Mammary epithelial cell (primary cell): ENCODE measurements at regions not wholly inside any gene's neighbourhood (a gene's known extent, or its start where the extent isn't known, plus 50 kb on each side); places are given as distances from the start of the nearest gene placed in this dataset.

Source experiments
- EZH2 ChIP-seq: IDR thresholded peaks from 2 replicates; pipeline ENCODE4 v1.6.1; 2012; ENCODE audit warnings: low read length, inconsistent platforms, borderline replicate concordance
- TF ChIP-seq, protein P1 (sequence below), 2 donors: IDR thresholded peaks in 1 of 2; conservative IDR thresholded peaks in 1 of 2; 2 replicates each; pipeline ENCODE4 v1.5.1; 2011 to 2012; ENCODE audit warnings: inconsistent platforms in 2 of 2, low read length in 2 of 2, mild to moderate bottlenecking in 2 of 2, control low read depth in 1 of 2, low read depth in 1 of 2; ENCODE audit not compliant: insufficient read depth in 1 of 2; ENCODE audit errors: extremely low read depth in 1 of 2

DNA sequence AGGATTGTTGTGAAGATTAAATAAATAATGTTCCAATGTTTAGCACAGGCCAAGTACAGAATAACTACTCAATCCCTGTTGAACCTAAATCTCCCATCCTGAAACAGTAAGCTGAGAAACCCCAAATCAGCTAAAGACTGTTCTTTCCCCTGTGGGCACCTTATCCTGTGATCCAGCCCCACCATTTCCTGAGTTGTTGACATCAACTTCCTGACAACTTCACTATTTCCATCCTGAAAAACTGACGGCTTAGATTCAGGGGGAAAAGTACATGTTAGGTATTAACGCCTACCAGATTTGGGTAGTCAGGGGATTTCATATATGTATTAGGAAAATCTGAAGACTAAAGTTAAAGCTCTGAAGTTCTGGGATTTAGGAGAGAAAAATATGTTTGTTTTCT lies 51.7 kb upstream of the PALMD start:
- TF ChIP-seq, protein P1, sequence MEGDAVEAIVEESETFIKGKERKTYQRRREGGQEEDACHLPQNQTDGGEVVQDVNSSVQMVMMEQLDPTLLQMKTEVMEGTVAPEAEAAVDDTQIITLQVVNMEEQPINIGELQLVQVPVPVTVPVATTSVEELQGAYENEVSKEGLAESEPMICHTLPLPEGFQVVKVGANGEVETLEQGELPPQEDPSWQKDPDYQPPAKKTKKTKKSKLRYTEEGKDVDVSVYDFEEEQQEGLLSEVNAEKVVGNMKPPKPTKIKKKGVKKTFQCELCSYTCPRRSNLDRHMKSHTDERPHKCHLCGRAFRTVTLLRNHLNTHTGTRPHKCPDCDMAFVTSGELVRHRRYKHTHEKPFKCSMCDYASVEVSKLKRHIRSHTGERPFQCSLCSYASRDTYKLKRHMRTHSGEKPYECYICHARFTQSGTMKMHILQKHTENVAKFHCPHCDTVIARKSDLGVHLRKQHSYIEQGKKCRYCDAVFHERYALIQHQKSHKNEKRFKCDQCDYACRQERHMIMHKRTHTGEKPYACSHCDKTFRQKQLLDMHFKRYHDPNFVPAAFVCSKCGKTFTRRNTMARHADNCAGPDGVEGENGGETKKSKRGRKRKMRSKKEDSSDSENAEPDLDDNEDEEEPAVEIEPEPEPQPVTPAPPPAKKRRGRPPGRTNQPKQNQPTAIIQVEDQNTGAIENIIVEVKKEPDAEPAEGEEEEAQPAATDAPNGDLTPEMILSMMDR (conservative IDR thresholded peaks at IDR 0.05 in 1 of 2, IDR thresholded peaks at IDR 0.05 in 1 of 2; ENCODE audit: extremely low read depth in 1 of 2, insufficient read depth in 1 of 2, low read depth in 1 of 2, low read length in 2 of 2): no peak
- no peak for TF ChIP-seq EZH2
